ENCODE measurements at regions not wholly inside any gene's neighbourhood (a gene's known extent, or its start where the extent isn't known, plus 50 kb on each side); places are given as distances from the start of the nearest gene placed in this dataset.

GRCh38 chr10:31652038-31652437, 276.6 kb downstream of the ARHGAP12 start:
- TF ChIP-seq, protein P1, sequence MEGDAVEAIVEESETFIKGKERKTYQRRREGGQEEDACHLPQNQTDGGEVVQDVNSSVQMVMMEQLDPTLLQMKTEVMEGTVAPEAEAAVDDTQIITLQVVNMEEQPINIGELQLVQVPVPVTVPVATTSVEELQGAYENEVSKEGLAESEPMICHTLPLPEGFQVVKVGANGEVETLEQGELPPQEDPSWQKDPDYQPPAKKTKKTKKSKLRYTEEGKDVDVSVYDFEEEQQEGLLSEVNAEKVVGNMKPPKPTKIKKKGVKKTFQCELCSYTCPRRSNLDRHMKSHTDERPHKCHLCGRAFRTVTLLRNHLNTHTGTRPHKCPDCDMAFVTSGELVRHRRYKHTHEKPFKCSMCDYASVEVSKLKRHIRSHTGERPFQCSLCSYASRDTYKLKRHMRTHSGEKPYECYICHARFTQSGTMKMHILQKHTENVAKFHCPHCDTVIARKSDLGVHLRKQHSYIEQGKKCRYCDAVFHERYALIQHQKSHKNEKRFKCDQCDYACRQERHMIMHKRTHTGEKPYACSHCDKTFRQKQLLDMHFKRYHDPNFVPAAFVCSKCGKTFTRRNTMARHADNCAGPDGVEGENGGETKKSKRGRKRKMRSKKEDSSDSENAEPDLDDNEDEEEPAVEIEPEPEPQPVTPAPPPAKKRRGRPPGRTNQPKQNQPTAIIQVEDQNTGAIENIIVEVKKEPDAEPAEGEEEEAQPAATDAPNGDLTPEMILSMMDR (IDR thresholded peaks at IDR 0.05; ENCODE audit: low read depth, low read length, poor library complexity, severe bottlenecking), result no peak
- no peak for TF ChIP-seq EZH2phosphoT487 (IDR thresholded peaks at IDR 0.05; ENCODE audit: borderline replicate concordance, low read length)
